Activated CD4-positive, alpha-beta memory T cell treated with anti-CD3 and anti-CD28 coated beads, Interleukin-2, amount 10 ng/mL, durations not matched to agents 7 days and 5 days (primary cell): ENCODE measurements at regions not wholly inside any gene's neighbourhood (a gene's known extent, or its start where the extent isn't known, plus 50 kb on each side); places are given as distances from the start of the nearest gene placed in this dataset.

Source experiments
- CTCF ChIA-PET: fragments of 350-600 bp; sonication (Branson Sonifier 250); formaldehyde crosslinking; loops from one replicate; lab custom pipeline; 2021; ENCODE audit warnings: antibody characterized with exemption, inconsistent platforms; lab: Charles Lee
- POLR2A ChIA-PET: fragments of 350-600 bp; sonication (Branson Sonifier 250); formaldehyde crosslinking; loops from one replicate; lab custom pipeline; 2021; ENCODE audit warnings: antibody characterized with exemption; lab: Charles Lee
- DNase-seq: peaks from one replicate; pipeline ENCODE4 v3.0.0-alpha.2; 2020
- H3K27ac Mint-ChIP-seq: one replicate; pipeline ENCODE4 v1.8.0; 2021; ENCODE audit warnings: mild to moderate bottlenecking, mixed read lengths
- H3K27me3 Mint-ChIP-seq: one replicate; pipeline ENCODE4 v1.8.0; 2021; ENCODE audit warnings: mixed read lengths
- H3K36me3 Mint-ChIP-seq: one replicate; pipeline ENCODE4 v1.8.0; 2021; ENCODE audit warnings: low read depth, mixed read lengths
- H3K4me1 Mint-ChIP-seq: one replicate; pipeline ENCODE4 v1.8.0; 2021; ENCODE audit warnings: mixed read lengths
- H3K4me3 Mint-ChIP-seq: one replicate; pipeline ENCODE4 v1.8.0; 2021; ENCODE audit warnings: mild to moderate bottlenecking, mixed read lengths
- H3K9me3 Mint-ChIP-seq: one replicate; pipeline ENCODE4 v1.8.0; 2021; ENCODE audit warnings: mixed read lengths

DNA sequence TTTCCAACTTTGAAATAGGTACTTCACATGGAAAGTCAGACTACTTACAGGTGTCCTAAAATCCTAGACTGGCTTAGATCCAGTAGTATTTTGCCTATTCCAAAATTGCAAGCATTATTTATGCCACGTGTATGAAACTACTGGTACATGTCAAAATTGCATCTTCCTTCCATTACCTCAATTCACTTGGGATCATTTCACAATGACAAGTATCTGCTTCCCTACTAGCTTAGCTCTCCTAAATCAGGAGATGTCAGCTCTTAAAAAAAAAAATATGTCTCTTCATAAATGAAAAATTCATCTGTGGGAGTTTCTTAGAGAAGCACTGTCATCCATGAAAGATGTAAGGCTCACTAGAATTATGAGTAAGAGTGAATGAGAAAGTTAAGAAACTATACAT, 466.6 kb upstream of the MANEA start:
- ChIA-PET CTCF (no interaction called here), POLR2A (no interaction called here)
- Mint-ChIP-seq H3K27me3 (no peaks in the 10 kb centered on the region), H3K4me3 (no peak overlapping the region), H3K9me3 (no peaks in the 10 kb centered on the region), H3K27ac (no peak overlapping the region), H3K4me1 (no peaks in the 10 kb centered on the region), H3K36me3 (no peaks in the 10 kb centered on the region)
- DNase-seq, result no peak

DNA sequence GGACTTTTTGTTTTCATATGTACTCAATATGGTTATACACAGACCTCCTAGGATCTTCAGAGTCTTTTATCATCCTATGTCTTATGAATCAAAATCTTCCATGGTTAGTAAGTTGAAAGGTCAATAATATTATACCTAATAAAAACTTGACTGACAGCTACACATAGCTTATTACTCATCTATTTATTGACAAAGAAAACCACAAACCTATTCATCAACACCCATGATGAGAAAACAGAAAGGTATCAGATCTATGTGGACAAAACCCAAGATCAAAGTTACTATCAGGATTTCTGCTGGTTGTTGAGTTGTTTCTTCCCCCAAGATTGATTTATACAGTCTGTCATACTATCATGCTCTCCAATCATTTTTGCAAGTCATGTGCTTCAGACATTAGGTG, 460.1 kb upstream of the MANEA start:
- CTCF ChIA-PET, result no interaction called here
- no peak overlapping the region for H3K27ac Mint-ChIP-seq
- no peaks in the 10 kb centered on the region for H3K9me3 Mint-ChIP-seq
- no peaks in the 10 kb centered on the region for H3K4me1 Mint-ChIP-seq
- H3K36me3 Mint-ChIP-seq, result no peaks in the 10 kb centered on the region
- no peaks in the 10 kb centered on the region for H3K27me3 Mint-ChIP-seq
- POLR2A ChIA-PET, result no interaction called here
- no peak overlapping the region for H3K4me3 Mint-ChIP-seq
- no peak for DNase-seq

DNA sequence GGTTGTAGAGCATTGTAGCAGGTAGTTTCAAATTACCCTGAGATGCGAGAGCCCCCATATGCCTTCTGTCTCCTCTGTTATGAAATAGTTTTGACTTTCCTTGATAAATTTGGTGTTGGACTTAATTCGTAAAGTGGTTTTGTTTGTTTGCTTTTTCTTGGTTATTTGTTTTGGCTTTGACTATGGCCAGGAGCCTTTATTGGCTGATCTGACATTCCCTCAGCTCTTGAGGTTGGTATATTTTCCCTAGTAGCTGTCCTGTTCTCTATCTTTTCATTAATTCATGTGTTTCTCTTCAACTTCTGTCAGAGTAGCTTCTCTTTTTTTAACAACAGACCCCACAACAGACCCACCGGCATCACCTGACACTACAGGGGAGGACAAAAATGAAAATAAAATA, 457.4 kb upstream of the MANEA start:
- DNase-seq, result no peak
- H3K36me3 Mint-ChIP-seq, result no peaks in the 10 kb centered on the region
- no peaks in the 10 kb centered on the region for H3K27me3 Mint-ChIP-seq
- no peaks in the 10 kb centered on the region for H3K9me3 Mint-ChIP-seq
- H3K4me1 Mint-ChIP-seq, result no peaks in the 10 kb centered on the region
- no peak overlapping the region for H3K4me3 Mint-ChIP-seq
- POLR2A ChIA-PET, result no interaction called here
- CTCF ChIA-PET, result no interaction called here
- no peak overlapping the region for H3K27ac Mint-ChIP-seq

DNA sequence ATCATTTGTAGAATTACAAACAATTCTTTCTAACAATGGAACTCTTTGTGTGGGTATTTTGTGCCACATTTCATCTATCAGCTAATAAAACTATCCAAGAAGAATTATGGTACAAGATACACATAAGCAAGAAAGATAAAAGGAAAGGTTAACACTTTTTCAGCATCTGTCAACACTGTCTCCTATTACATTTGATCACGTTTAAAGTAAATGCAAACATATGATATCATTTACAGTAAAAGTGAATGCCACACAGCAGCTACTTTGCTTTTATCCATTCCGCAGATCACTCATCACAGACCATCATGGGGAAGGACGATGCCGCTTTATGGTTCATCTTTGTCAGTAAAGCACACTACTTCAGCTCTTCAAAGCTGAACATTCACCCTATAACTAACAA, 456.4 kb upstream of the MANEA start:
- Mint-ChIP-seq H3K36me3 (no peaks in the 10 kb centered on the region), H3K4me1 (no peaks in the 10 kb centered on the region), H3K9me3 (no peaks in the 10 kb centered on the region), H3K4me3 (no peak overlapping the region), H3K27me3 (no peaks in the 10 kb centered on the region), H3K27ac (no peak overlapping the region)
- CTCF ChIA-PET, result no interaction called here
- no peak for DNase-seq
- POLR2A ChIA-PET, result no interaction called here

DNA sequence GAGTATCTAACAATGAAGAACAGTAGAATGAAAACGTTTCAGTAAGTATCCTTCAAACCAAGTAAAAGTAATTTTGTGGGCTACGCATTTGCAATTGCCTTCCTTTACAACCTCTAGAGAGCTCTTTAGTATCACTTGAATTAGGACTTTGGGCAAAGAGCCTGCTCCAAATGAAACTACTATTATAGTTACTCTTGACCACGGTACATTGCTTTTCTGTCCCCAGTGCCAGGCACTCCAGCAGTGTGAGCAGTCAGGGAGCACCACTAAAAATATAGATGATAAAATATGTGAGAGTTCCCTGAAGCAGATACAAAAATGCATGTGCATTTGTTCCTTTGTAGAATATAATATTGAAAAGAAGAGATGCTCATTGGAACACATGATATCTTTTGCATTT, 450.1 kb upstream of the MANEA start:
- POLR2A ChIA-PET, result no interaction called here

DNA sequence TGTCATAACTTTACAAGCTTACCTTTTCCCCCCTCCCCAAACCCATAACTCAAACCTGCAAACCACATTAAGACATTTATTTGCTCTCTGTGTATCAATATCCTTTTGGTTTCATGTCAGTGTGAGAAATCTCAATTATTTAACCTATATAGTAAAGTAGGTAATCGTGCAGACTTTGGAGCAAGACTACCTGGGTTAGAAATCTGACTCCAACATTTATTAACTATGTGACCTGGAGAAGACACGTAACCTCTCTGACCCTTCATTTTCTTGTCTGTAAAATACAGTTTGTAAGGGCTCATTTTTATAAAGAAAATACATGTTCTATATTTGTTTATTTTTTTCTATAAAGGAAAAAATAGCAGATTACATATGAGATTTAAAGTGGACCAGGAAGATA, 448.9 kb upstream of the MANEA start:
- POLR2A ChIA-PET, result no interaction called here
- no peaks in the 10 kb centered on the region for H3K36me3 Mint-ChIP-seq

More for the DNA sequence above, 450.1 kb upstream of the MANEA start:
- H3K9me3 Mint-ChIP-seq, result no peaks in the 10 kb centered on the region
- no peaks in the 10 kb centered on the region for H3K4me1 Mint-ChIP-seq
- H3K4me3 Mint-ChIP-seq, result no peak overlapping the region
- H3K27me3 Mint-ChIP-seq, result no peaks in the 10 kb centered on the region
- DNase-seq, result no peak
- no peaks in the 10 kb centered on the region for H3K36me3 Mint-ChIP-seq
- no peak overlapping the region for H3K27ac Mint-ChIP-seq
- CTCF ChIA-PET, result no interaction called here

DNA sequence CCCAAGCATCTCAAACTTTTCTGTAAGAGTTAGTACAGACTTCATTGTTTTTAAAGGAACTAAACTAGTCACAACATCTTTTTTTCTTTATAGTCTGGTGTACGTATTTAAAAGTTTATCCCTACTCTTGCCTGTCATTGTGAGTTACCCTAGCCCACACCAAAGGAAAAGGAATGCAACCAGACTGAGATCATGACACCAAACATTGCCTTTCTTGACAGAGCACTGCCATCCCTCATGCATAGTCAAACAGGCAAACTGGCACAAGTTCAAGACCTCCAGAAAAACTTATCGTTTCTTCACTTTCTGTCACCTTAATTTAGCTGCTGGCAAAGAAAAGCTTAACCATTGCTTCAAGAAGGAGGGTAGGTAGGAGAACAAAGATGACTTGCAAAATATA, 448.4 kb upstream of the MANEA start:
- Mint-ChIP-seq H3K36me3 (no peaks in the 10 kb centered on the region), H3K27ac (no peak overlapping the region)
- DNase-seq, result no peak

More for the DNA sequence above, 448.9 kb upstream of the MANEA start:
- Mint-ChIP-seq H3K27me3 (no peaks in the 10 kb centered on the region), H3K4me3 (no peak overlapping the region), H3K9me3 (no peaks in the 10 kb centered on the region), H3K27ac (no peak overlapping the region), H3K4me1 (no peaks in the 10 kb centered on the region)
- DNase-seq, result no peak
- CTCF ChIA-PET, result no interaction called here

DNA sequence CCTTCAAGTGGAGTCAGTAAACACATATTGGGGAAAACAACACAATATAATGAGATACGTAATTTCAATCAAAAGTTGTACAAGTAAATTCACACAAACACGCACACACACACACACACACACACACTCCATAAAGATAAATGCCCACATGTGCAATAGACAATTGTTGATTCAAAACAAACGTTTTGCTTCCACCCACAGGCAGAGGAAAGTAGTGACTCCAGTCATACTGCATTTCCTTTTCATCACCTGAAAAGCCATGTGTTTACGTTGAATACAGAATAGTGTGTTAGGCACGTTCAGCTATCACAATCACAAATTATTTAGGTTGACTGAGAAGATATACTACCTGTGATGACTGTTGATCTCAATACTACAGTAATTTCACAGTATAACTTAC, 443.8 kb upstream of the MANEA start:
- H3K4me3 Mint-ChIP-seq, result no peak overlapping the region
- ChIA-PET POLR2A (no interaction called here), CTCF (no interaction called here)
- H3K4me1 Mint-ChIP-seq, result no peaks in the 10 kb centered on the region
- H3K36me3 Mint-ChIP-seq, result no peaks in the 10 kb centered on the region
- H3K9me3 Mint-ChIP-seq, result no peaks in the 10 kb centered on the region
- H3K27me3 Mint-ChIP-seq, result no peaks in the 10 kb centered on the region
- no peak overlapping the region for H3K27ac Mint-ChIP-seq
- DNase-seq, result no peak

More for the DNA sequence above, 448.4 kb upstream of the MANEA start:
- no peaks in the 10 kb centered on the region for H3K4me1 Mint-ChIP-seq
- ChIA-PET POLR2A (no interaction called here), CTCF (no interaction called here)
- no peaks in the 10 kb centered on the region for H3K9me3 Mint-ChIP-seq
- no peaks in the 10 kb centered on the region for H3K27me3 Mint-ChIP-seq
- H3K4me3 Mint-ChIP-seq, result no peak overlapping the region

DNA sequence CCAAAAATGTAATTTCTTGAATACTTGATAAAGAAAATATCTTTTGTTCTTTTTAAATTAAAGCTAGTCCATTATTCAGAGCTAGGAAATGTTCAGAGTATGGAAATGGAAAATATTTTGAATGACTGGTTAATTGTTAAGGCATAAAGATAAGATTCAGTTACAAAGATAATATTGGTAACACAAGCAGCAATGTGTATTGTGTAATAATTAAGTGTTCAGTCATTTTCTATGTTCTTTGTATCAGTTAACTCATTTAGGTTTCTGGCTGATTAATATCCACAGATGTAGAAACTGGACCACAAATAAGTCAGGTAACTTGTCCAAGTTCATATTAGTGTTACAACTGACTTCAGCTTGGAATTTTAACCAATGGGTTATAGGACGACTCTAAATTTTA, 442.2 kb upstream of the MANEA start:
- DNase-seq, result no peak
- Mint-ChIP-seq H3K36me3 (no peaks in the 10 kb centered on the region), H3K27me3 (no peaks in the 10 kb centered on the region), H3K4me1 (no peaks in the 10 kb centered on the region), H3K4me3 (no peak overlapping the region), H3K9me3 (no peaks in the 10 kb centered on the region), H3K27ac (no peak overlapping the region)
- CTCF ChIA-PET, result no interaction called here
- POLR2A ChIA-PET, result no interaction called here

DNA sequence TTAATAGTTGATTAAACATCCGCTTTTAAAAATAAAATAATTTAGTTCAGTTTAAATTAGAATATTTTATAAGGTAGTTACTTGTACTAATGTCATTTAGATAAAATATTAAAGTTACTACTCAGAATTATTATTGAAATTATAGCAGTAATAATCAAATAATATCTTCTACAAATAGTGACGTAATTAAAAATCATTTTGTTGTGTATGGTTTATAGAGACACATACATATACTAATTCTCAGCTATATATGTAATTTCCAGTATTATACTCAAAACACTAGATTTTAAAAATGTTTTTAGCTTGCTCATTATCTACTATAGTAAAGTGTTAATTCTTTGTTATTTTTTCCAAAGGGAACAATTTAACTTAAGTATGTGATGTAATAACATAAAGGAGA, 435.2 kb upstream of the MANEA start:
- no peaks in the 10 kb centered on the region for H3K36me3 Mint-ChIP-seq
- no peaks in the 10 kb centered on the region for H3K4me1 Mint-ChIP-seq
- H3K9me3 Mint-ChIP-seq, result no peaks in the 10 kb centered on the region
- H3K27ac Mint-ChIP-seq, result no peak overlapping the region
- H3K4me3 Mint-ChIP-seq, result no peak overlapping the region
- POLR2A ChIA-PET, result no interaction called here
- H3K27me3 Mint-ChIP-seq, result no peaks in the 10 kb centered on the region
- DNase-seq, result no peak
- CTCF ChIA-PET, result no interaction called here

DNA sequence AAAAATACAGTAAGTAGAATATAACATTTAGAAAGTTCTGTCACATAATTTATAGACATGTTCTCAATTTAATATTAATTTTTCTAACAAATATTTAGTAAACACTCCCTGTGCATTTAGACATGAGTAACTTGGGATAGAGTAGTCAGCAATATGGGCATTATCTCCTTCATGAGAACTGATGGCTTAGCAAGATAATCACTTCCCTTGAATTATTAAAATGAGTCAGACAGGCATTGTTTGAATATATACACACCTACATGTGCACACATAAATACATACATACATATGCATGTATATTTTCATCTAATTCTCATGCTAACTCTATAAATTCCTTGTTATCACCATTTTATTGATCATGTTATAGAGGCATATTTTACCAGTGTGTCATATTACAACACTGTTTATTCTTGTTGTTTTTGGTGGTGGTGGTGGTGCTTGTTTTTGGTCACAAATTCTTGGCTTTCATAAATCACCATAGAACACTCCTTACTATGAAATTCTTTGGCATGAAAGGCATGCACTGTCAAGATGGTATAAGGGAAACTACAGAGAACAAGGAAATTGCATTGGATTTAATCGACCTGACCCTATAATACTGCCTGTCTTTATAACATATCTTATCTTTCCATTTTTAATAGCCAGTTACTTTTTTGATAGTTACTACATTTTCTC, 434.5 kb upstream of the MANEA start:
- H3K36me3 Mint-ChIP-seq, result no peaks in the 10 kb centered on the region

DNA sequence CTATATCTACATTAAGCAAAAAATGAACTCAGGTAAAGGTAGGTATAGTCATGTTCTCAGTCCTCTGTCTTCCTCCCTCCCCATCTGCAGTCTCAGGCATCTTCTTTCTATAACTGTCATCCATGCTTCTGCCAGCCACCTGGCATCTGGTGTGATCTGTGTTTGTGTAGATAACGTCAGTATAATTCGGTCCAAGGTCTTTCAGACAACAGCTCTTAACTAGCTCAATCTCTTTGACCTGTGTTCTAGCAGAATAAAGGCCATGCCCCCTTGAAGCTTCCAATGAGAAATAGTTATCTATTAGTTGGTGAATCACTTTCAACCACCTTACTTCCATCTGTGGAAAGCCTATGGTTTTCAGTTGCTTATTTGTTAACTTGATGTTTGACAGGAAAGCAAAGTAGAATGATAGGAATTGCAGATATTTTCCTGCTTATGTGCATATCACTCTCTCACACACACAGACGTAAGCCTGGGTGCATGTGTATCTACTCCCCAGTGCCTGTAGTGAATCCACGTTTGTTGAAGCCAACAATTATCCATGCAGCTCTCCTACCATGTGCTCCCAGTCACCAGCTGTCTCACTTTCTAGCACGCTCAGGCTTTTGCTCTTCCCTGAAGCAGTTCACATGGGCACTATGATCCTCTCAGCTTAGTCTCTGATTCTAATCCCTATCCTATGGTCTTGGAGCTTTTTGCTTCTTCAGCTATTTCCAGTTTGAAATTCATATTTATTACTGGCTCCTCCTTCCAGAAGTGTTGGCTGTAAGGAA, 433.7 kb upstream of the MANEA start:
- ChIA-PET CTCF (no interaction called here), POLR2A (no interaction called here)
- Mint-ChIP-seq H3K4me1 (no peaks in the 10 kb centered on the region), H3K27me3 (no peaks in the 10 kb centered on the region), H3K36me3 (no peaks in the 10 kb centered on the region), H3K4me3 (no peak overlapping the region), H3K9me3 (no peaks in the 10 kb centered on the region), H3K27ac (no peak overlapping the region)
- no peak for DNase-seq

More for the DNA sequence above, 434.5 kb upstream of the MANEA start:
- Mint-ChIP-seq H3K4me1 (no peaks in the 10 kb centered on the region), H3K27me3 (no peaks in the 10 kb centered on the region), H3K27ac (no peak overlapping the region), H3K4me3 (no peak overlapping the region), H3K9me3 (no peaks in the 10 kb centered on the region)
- ChIA-PET CTCF (no interaction called here), POLR2A (no interaction called here)
- DNase-seq, result no peak

DNA sequence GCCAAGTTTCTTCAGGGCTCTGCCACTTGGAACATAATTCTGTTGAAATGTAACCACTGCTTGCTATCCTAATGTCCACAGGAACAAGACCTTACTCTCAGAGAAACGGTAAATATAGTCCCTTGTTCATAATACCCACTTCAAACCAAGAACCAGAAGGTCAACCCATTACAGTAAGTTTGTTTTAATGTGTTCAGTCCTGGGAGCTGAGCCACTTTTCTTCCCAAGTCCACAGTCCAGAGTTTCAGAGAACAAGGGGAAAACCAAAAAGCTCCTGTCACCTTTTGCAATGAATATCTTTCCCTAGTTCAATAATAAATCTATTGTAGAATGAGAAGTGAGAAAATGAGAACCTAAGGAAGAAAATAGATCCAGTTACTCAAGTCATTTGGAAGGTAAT, 431.9 kb upstream of the MANEA start:
- H3K4me1 Mint-ChIP-seq, result no peaks in the 10 kb centered on the region
- ChIA-PET CTCF (no interaction called here), POLR2A (no interaction called here)
- H3K27me3 Mint-ChIP-seq, result no peaks in the 10 kb centered on the region
- no peaks in the 10 kb centered on the region for H3K36me3 Mint-ChIP-seq
- no peak overlapping the region for H3K4me3 Mint-ChIP-seq
- no peaks in the 10 kb centered on the region for H3K9me3 Mint-ChIP-seq
- no peak for DNase-seq
- no peak overlapping the region for H3K27ac Mint-ChIP-seq

DNA sequence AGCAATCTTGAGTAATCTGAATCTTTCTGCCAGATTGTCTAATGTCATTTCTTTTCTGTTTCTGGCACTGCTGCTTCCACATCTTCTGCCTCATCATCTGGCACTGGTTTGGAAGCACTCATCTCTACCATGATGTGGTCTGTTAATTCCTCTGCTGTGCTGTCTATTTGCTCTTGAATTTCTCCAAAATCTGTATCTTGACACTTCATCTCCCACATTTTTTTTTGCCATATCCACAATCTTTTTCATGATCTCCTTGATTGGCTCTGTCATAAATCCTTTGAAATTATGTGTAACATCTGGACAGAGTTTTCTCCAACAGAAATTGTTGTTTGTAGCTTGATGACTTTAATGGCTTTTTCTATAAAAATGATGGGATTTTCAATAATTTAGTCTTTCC, 417.8 kb upstream of the MANEA start:
- DNase-seq, result no peak
- no peaks in the 10 kb centered on the region for H3K9me3 Mint-ChIP-seq
- no peak overlapping the region for H3K4me3 Mint-ChIP-seq
- CTCF ChIA-PET, result no interaction called here
- H3K4me1 Mint-ChIP-seq, result no peaks in the 10 kb centered on the region
- POLR2A ChIA-PET, result no interaction called here
- H3K36me3 Mint-ChIP-seq, result no peaks in the 10 kb centered on the region
- no peaks in the 10 kb centered on the region for H3K27me3 Mint-ChIP-seq
- no peak overlapping the region for H3K27ac Mint-ChIP-seq
